Uterus (tissue), 2 donors: ENCODE measurements at regions not wholly inside any gene's neighbourhood (a gene's known extent, or its start where the extent isn't known, plus 50 kb on each side); places are given as distances from the start of the nearest gene placed in this dataset.

Experiments
- CTCF ChIP-seq, 4 experiments: fragments of 200-600 bp in 2 of 4; fragments of 450-650 bp in 2 of 4; sonication (generic) in 2 of 4; IDR thresholded peaks; one replicate each; pipeline ENCODE4 v1.5.1; 2016 to 2019; ENCODE audit warnings: antibody characterized with exemption in 4 of 4, mild to moderate bottlenecking in 2 of 4, moderate library complexity in 1 of 4
- POLR2A ChIP-seq, 2 donors: fragments of 450-650 bp; IDR thresholded peaks; one replicate each; pipeline ENCODE4 v1.6.1; 2016; ENCODE audit warnings: antibody characterized with exemption in 2 of 2, mild to moderate bottlenecking in 1 of 2, moderate library complexity in 1 of 2

- TF ChIP-seq CTCF (IDR thresholded peaks at IDR 0.05), result no peak
- TF ChIP-seq POLR2A (IDR thresholded peaks at IDR 0.05), result no peak
These were observed 393.2 kb upstream of the CXADR start for GRCh38 chr21:17119466-17120297.
